HepG2 (cell line): ENCODE measurements at regions not wholly inside any gene's neighbourhood (a gene's known extent, or its start where the extent isn't known, plus 50 kb on each side); places are given as distances from the start of the nearest gene placed in this dataset.

ENCODE experiments used
- ATRX ChIP-seq: sonication (generic); formaldehyde crosslinking; IDR thresholded peaks from 2 replicates; pipeline ENCODE4 v1.4.0; 2020; ENCODE audit warnings: missing genetic modification reagents, borderline replicate concordance
- BORCS8-MEF2B ChIP-seq: sonication (generic); formaldehyde crosslinking; IDR thresholded peaks from 2 replicates; pipeline ENCODE4 v1.8.0; 2022; ENCODE audit warnings: mild to moderate bottlenecking, missing genetic modification reagents
- ETV5 ChIP-seq: IDR thresholded peaks from 2 replicates; pipeline ENCODE4 v1.6.1; 2018; ENCODE audit warnings: missing biosample characterization, missing genetic modification reagents, inconsistent platforms, borderline replicate concordance
- FOXK2 ChIP-seq: fragments of 450-650 bp; IDR thresholded peaks from 2 replicates; pipeline ENCODE4 v1.6.1; 2016
- RERE ChIP-seq: IDR thresholded peaks from 2 replicates; pipeline ENCODE4 v1.6.1; 2016; ENCODE audit warnings: low read depth, missing genetic modification reagents, missing compliant biosample characterization
- SALL1 ChIP-seq: sonication (generic); formaldehyde crosslinking; IDR thresholded peaks from 2 replicates; pipeline ENCODE4 v1.8.0; 2022; ENCODE audit warnings: mild to moderate bottlenecking, missing genetic modification reagents
- SALL2 ChIP-seq: sonication (generic); formaldehyde crosslinking; IDR thresholded peaks from 2 replicates; pipeline ENCODE4 v1.8.1; 2023; ENCODE audit warnings: mild to moderate bottlenecking, missing genetic modification reagents, inconsistent platforms
- SCMH1 ChIP-seq: sonication (generic); formaldehyde crosslinking; IDR thresholded peaks from 2 replicates; pipeline ENCODE4 v1.9.0; 2021; ENCODE audit warnings: missing genetic modification reagents, mild to moderate bottlenecking, borderline replicate concordance
- ZBTB20 ChIP-seq: sonication (generic); formaldehyde crosslinking; IDR thresholded peaks from 2 replicates; pipeline ENCODE4 v1.8.1; 2023; ENCODE audit warnings: missing genetic modification reagents, low read depth, mild to moderate bottlenecking, borderline replicate concordance
- ZFAT ChIP-seq: sonication (generic); formaldehyde crosslinking; conservative IDR thresholded peaks from 2 replicates; pipeline ENCODE4 v1.8.1; 2023; ENCODE audit warnings: missing genetic modification reagents, inconsistent platforms
- ZNF572 ChIP-seq: sonication (generic); formaldehyde crosslinking; IDR thresholded peaks from 2 replicates; pipeline ENCODE4 v1.5.1; 2020; ENCODE audit warnings: mild to moderate bottlenecking, missing genetic modification reagents
- ZNF878 ChIP-seq: sonication (generic); formaldehyde crosslinking; IDR thresholded peaks from 2 replicates; pipeline ENCODE4 v1.8.1; 2023; ENCODE audit warnings: mild to moderate bottlenecking, missing genetic modification reagents, moderate library complexity
- ZSCAN31 ChIP-seq: sonication (generic); formaldehyde crosslinking; IDR thresholded peaks from 2 replicates; pipeline ENCODE4 v1.5.0; 2020; ENCODE audit warnings: low read depth, mild to moderate bottlenecking, missing genetic modification reagents
- TF ChIP-seq, protein P1 (sequence below): sonication (generic); formaldehyde crosslinking; IDR thresholded peaks from 2 replicates; pipeline ENCODE4 v1.4.0; 2020; ENCODE audit warnings: mild to moderate bottlenecking, missing genetic modification reagents, borderline replicate concordance

- TF ChIP-seq, protein P1, sequence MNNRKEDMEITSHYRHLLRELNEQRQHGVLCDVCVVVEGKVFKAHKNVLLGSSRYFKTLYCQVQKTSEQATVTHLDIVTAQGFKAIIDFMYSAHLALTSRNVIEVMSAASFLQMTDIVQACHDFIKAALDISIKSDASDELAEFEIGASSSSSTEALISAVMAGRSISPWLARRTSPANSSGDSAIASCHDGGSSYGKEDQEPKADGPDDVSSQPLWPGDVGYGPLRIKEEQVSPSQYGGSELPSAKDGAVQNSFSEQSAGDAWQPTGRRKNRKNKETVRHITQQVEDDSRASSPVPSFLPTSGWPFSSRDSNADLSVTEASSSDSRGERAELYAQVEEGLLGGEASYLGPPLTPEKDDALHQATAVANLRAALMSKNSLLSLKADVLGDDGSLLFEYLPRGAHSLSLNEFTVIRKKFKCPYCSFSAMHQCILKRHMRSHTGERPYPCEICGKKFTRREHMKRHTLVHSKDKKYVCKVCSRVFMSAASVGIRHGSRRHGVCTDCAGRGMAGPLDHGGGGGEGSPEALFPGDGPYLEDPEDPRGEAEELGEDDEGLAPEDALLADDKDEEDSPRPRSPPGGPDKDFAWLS = no peak
- no peak for TF ChIP-seq ZBTB20
- no peak for TF ChIP-seq ZFAT (CRISPR knock-in tag)
- peak; percentile 11; the same call in 1 of the 2 replicates for TF ChIP-seq ETV5 (CRISPR knock-in tag)
- TF ChIP-seq SCMH1 (CRISPR knock-in tag) = no peak
- no peak for TF ChIP-seq RERE (CRISPR knock-in tag)
- no peak for TF ChIP-seq ZNF572 (CRISPR knock-in tag)
- 0 out of 2 replicates have a peak, but pooled peaks have one; percentile 40 for TF ChIP-seq ZSCAN31 (CRISPR knock-in tag)
- TF ChIP-seq FOXK2 = no peak
- TF ChIP-seq SALL1 (CRISPR knock-in tag) = 0 out of 2 replicates have a peak, but pooled peaks have one; percentile 21
- no peak for TF ChIP-seq ZNF878 (CRISPR knock-in tag)
- no peak for TF ChIP-seq BORCS8-MEF2B (CRISPR knock-in tag)
- TF ChIP-seq ATRX (CRISPR knock-in tag) = no peak
- no peak for TF ChIP-seq SALL2
- TF ChIP-seq, all 625 proteins: peak for 31
Observed at GRCh38 chr11:71179877-71180605, 72.3 kb downstream of the SHANK2 start (continued).
